ENCODE measurements at regions not wholly inside any gene's neighbourhood (a gene's known extent, or its start where the extent isn't known, plus 50 kb on each side); places are given as distances from the start of the nearest gene placed in this dataset.

GRCh38 chr1:37108596-37109188, 74.4 kb upstream of the GRIK3 start:
- Histone ChIP-seq H3K27me3 (ENCODE audit: control insufficient read depth, insufficient read depth, low read length) (no peaks in the 10 kb centered on the region), H3K9me3 (ENCODE audit: control insufficient read depth, low read depth, low read length) (no peaks in the 10 kb centered on the region), H3K27ac (ENCODE audit: low read length) (no peak overlapping the region), H3K9ac (ENCODE audit: low read length) (no peak overlapping the region), H3K4me3 (ENCODE audit: low read length) (no peak overlapping the region), H3K4me1 (ENCODE audit: control insufficient read depth, low read depth, low read length) (no peaks in the 10 kb centered on the region), H3K36me3 (ENCODE audit: control insufficient read depth, low read depth, low read length) (no peaks in the 10 kb centered on the region)

GRCh38 chr1:37112430-37112829, 78.1 kb upstream of the GRIK3 start:
- H3K9me3 ChIP-seq (ENCODE audit: control insufficient read depth, low read depth, low read length) = no peaks in the 10 kb centered on the region
- H3K27ac ChIP-seq (ENCODE audit: low read length) = no peak overlapping the region
- no peak overlapping the region for H3K4me3 ChIP-seq (ENCODE audit: low read length)
- H3K36me3 ChIP-seq (ENCODE audit: control insufficient read depth, low read depth, low read length) = no peaks in the 10 kb centered on the region
- no peaks in the 10 kb centered on the region for H3K27me3 ChIP-seq (ENCODE audit: control insufficient read depth, insufficient read depth, low read length)
- no peak overlapping the region for H3K9ac ChIP-seq (ENCODE audit: low read length)
- H3K4me1 ChIP-seq (ENCODE audit: control insufficient read depth, low read depth, low read length) = no peaks in the 10 kb centered on the region

- Histone ChIP-seq H3K4me1 (ENCODE audit: control insufficient read depth, low read depth, low read length) (no peaks in the 10 kb centered on the region), H3K4me3 (ENCODE audit: low read length) (no peak overlapping the region), H3K9me3 (ENCODE audit: control insufficient read depth, low read depth, low read length) (no peaks in the 10 kb centered on the region), H3K36me3 (ENCODE audit: control insufficient read depth, low read depth, low read length) (no peaks in the 10 kb centered on the region), H3K27me3 (ENCODE audit: control insufficient read depth, insufficient read depth, low read length) (no peaks in the 10 kb centered on the region), H3K9ac (ENCODE audit: low read length) (no peak overlapping the region), H3K27ac (ENCODE audit: low read length) (no peak overlapping the region)
Observed at GRCh38 chr1:37113285-37113997, 79.1 kb upstream of the GRIK3 start.

GRCh38 chr1:37118790-37119189, 84.5 kb upstream of the GRIK3 start:
- H3K36me3 ChIP-seq (ENCODE audit: control insufficient read depth, low read depth, low read length) = no peaks in the 10 kb centered on the region
- H3K9ac ChIP-seq (ENCODE audit: low read length) = no peak overlapping the region
- no peaks in the 10 kb centered on the region for H3K27me3 ChIP-seq (ENCODE audit: control insufficient read depth, insufficient read depth, low read length)
- H3K27ac ChIP-seq (ENCODE audit: low read length) = no peak overlapping the region
- no peaks in the 10 kb centered on the region for H3K9me3 ChIP-seq (ENCODE audit: control insufficient read depth, low read depth, low read length)
- H3K4me3 ChIP-seq (ENCODE audit: low read length) = no peak overlapping the region
- H3K4me1 ChIP-seq (ENCODE audit: control insufficient read depth, low read depth, low read length) = no peaks in the 10 kb centered on the region

GRCh38 chr1:37120279-37120678, 86.0 kb upstream of the GRIK3 start:
- Histone ChIP-seq H3K9ac (ENCODE audit: low read length) (no peak overlapping the region), H3K27ac (ENCODE audit: low read length) (no peak overlapping the region), H3K27me3 (ENCODE audit: control insufficient read depth, insufficient read depth, low read length) (no peaks in the 10 kb centered on the region), H3K36me3 (ENCODE audit: control insufficient read depth, low read depth, low read length) (no peaks in the 10 kb centered on the region), H3K9me3 (ENCODE audit: control insufficient read depth, low read depth, low read length) (no peaks in the 10 kb centered on the region), H3K4me1 (ENCODE audit: control insufficient read depth, low read depth, low read length) (no peaks in the 10 kb centered on the region), H3K4me3 (ENCODE audit: low read length) (no peak overlapping the region)

GRCh38 chr1:37123276-37124115, 89.2 kb upstream of the GRIK3 start:
- Histone ChIP-seq H3K4me3 (ENCODE audit: low read length) (no peak overlapping the region), H3K9me3 (ENCODE audit: control insufficient read depth, low read depth, low read length) (no peaks in the 10 kb centered on the region), H3K36me3 (ENCODE audit: control insufficient read depth, low read depth, low read length) (no peaks in the 10 kb centered on the region), H3K27me3 (ENCODE audit: control insufficient read depth, insufficient read depth, low read length) (no peaks in the 10 kb centered on the region), H3K9ac (ENCODE audit: low read length) (no peak overlapping the region), H3K27ac (ENCODE audit: low read length) (no peak overlapping the region), H3K4me1 (ENCODE audit: control insufficient read depth, low read depth, low read length) (no peaks in the 10 kb centered on the region)

GRCh38 chr1:37124501-37124900, 90.2 kb upstream of the GRIK3 start:
- no peaks in the 10 kb centered on the region for H3K4me1 ChIP-seq (ENCODE audit: control insufficient read depth, low read depth, low read length)
- H3K4me3 ChIP-seq (ENCODE audit: low read length) = no peak overlapping the region
- no peaks in the 10 kb centered on the region for H3K36me3 ChIP-seq (ENCODE audit: control insufficient read depth, low read depth, low read length)
- no peaks in the 10 kb centered on the region for H3K9me3 ChIP-seq (ENCODE audit: control insufficient read depth, low read depth, low read length)
- H3K27ac ChIP-seq (ENCODE audit: low read length) = no peak overlapping the region
- no peak overlapping the region for H3K9ac ChIP-seq (ENCODE audit: low read length)
- H3K27me3 ChIP-seq (ENCODE audit: control insufficient read depth, insufficient read depth, low read length) = no peaks in the 10 kb centered on the region

GRCh38 chr1:37125295-37125694, 91.0 kb upstream of the GRIK3 start:
- no peaks in the 10 kb centered on the region for H3K36me3 ChIP-seq (ENCODE audit: control insufficient read depth, low read depth, low read length)
- no peaks in the 10 kb centered on the region for H3K9me3 ChIP-seq (ENCODE audit: control insufficient read depth, low read depth, low read length)

GRCh38 chr1:37127254-37127748, 93.0 kb upstream of the GRIK3 start:
- Histone ChIP-seq H3K4me1 (ENCODE audit: control insufficient read depth, low read depth, low read length) (no peaks in the 10 kb centered on the region), H3K4me3 (ENCODE audit: low read length) (no peak overlapping the region), H3K36me3 (ENCODE audit: control insufficient read depth, low read depth, low read length) (no peaks in the 10 kb centered on the region), H3K27me3 (ENCODE audit: control insufficient read depth, insufficient read depth, low read length) (no peaks in the 10 kb centered on the region), H3K9me3 (ENCODE audit: control insufficient read depth, low read depth, low read length) (no peaks in the 10 kb centered on the region), H3K27ac (ENCODE audit: low read length) (no peak overlapping the region), H3K9ac (ENCODE audit: low read length) (no peak overlapping the region)

More at GRCh38 chr1:37125295-37125694, 91.0 kb upstream of the GRIK3 start:
- H3K4me1 ChIP-seq (ENCODE audit: control insufficient read depth, low read depth, low read length) = no peaks in the 10 kb centered on the region
- H3K27me3 ChIP-seq (ENCODE audit: control insufficient read depth, insufficient read depth, low read length) = no peaks in the 10 kb centered on the region
- H3K4me3 ChIP-seq (ENCODE audit: low read length) = no peak overlapping the region
- no peak overlapping the region for H3K9ac ChIP-seq (ENCODE audit: low read length)
- no peak overlapping the region for H3K27ac ChIP-seq (ENCODE audit: low read length)

GRCh38 chr1:37128091-37128490, 93.8 kb upstream of the GRIK3 start:
- H3K36me3 ChIP-seq (ENCODE audit: control insufficient read depth, low read depth, low read length) = no peaks in the 10 kb centered on the region
- H3K27me3 ChIP-seq (ENCODE audit: control insufficient read depth, insufficient read depth, low read length) = no peaks in the 10 kb centered on the region
- no peak overlapping the region for H3K4me3 ChIP-seq (ENCODE audit: low read length)
- H3K27ac ChIP-seq (ENCODE audit: low read length) = no peak overlapping the region
- no peak overlapping the region for H3K9ac ChIP-seq (ENCODE audit: low read length)
- H3K4me1 ChIP-seq (ENCODE audit: control insufficient read depth, low read depth, low read length) = no peaks in the 10 kb centered on the region
- no peaks in the 10 kb centered on the region for H3K9me3 ChIP-seq (ENCODE audit: control insufficient read depth, low read depth, low read length)

- H3K27me3 ChIP-seq (ENCODE audit: control insufficient read depth, insufficient read depth, low read length) = no peaks in the 10 kb centered on the region
- H3K9me3 ChIP-seq (ENCODE audit: control insufficient read depth, low read depth, low read length) = no peaks in the 10 kb centered on the region
- H3K9ac ChIP-seq (ENCODE audit: low read length) = no peak overlapping the region
- H3K4me3 ChIP-seq (ENCODE audit: low read length) = no peak overlapping the region
- H3K4me1 ChIP-seq (ENCODE audit: control insufficient read depth, low read depth, low read length) = no peaks in the 10 kb centered on the region
- H3K36me3 ChIP-seq (ENCODE audit: control insufficient read depth, low read depth, low read length) = no peaks in the 10 kb centered on the region
- H3K27ac ChIP-seq (ENCODE audit: low read length) = no peak overlapping the region
Observed at GRCh38 chr1:37130221-37130948, 96.1 kb upstream of the GRIK3 start.
